H1 (cell line): ENCODE measurements at regions not wholly inside any gene's neighbourhood (a gene's known extent, or its start where the extent isn't known, plus 50 kb on each side); places are given as distances from the start of the nearest gene placed in this dataset.

Source experiments
- CTCF ChIA-PET: fragments of 300-600 bp; sonication (Branson Sonifier 250); formaldehyde crosslinking; loops from one replicate; lab custom pipeline; 2021; ENCODE audit not compliant: partially characterized antibody; lab: Charles Lee
- POLR2A ChIA-PET: fragments of 300-600 bp; sonication (Branson Sonifier 250); formaldehyde crosslinking; loops from one replicate; lab custom pipeline; 2021; ENCODE audit warnings: inconsistent platforms; ENCODE audit not compliant: partially characterized antibody; lab: Charles Lee
- DNase-seq, 2 experiments: peaks; one replicate each; pipeline versions ENCODE4 v3.0.0 to v3.0.0-alpha.2; 2010 to 2022; ENCODE audit warnings: low spot score in 2 of 2, low read depth in 1 of 2, mixed read lengths in 1 of 2
- FAIRE-seq: peaks from 2 replicates; lab custom pipeline; 2011; peaks lifted over from hg19 to GRCh38; lab: Jason Lieb, UNC
- H2AFZ ChIP-seq: 2 replicates; pipeline ENCODE4 v1.8.1; 2012; ENCODE audit warnings: low read length, inconsistent platforms
- H2AK5ac ChIP-seq: 2 replicates; pipeline ENCODE4 v1.6.1; 2013; ENCODE audit warnings: low read depth, low read length
- H2BK120ac ChIP-seq: replicated peaks from 2 replicates; pipeline ENCODE3; 2013; ENCODE audit warnings: low read depth, low read length, inconsistent platforms
- H2BK12ac ChIP-seq: 2 replicates; pipeline ENCODE4 v1.6.1; 2013; ENCODE audit warnings: low read depth, low read length
- H2BK15ac ChIP-seq: 2 replicates; pipeline ENCODE4 v1.6.1; 2013; ENCODE audit warnings: low read length
- H2BK20ac ChIP-seq: 2 replicates; pipeline ENCODE4 v1.6.1; 2013; ENCODE audit warnings: low read length
- H2BK5ac ChIP-seq: 2 replicates; pipeline ENCODE4 v1.6.1; 2013; ENCODE audit warnings: low read depth, low read length
- H3K14ac ChIP-seq: 2 replicates; pipeline ENCODE4 v1.6.1; 2013; ENCODE audit warnings: inconsistent platforms; ENCODE audit not compliant: insufficient read length
- H3K18ac ChIP-seq: 2 replicates; pipeline ENCODE4 v1.6.1; 2013; ENCODE audit warnings: low read length; ENCODE audit errors: extremely low read depth
- H3K23ac ChIP-seq: 2 replicates; pipeline ENCODE4 v1.6.1; 2013; ENCODE audit warnings: inconsistent platforms; ENCODE audit not compliant: insufficient read length
- H3K23me2 ChIP-seq: 2 replicates; pipeline ENCODE4 v1.6.1; 2013; ENCODE audit warnings: low read depth, low read length
- H3K27ac ChIP-seq: 2 replicates; pipeline ENCODE4 v1.6.1; 2011; ENCODE audit warnings: low read depth, low read length, inconsistent platforms
- H3K27me3 ChIP-seq, 4 experiments: replicated peaks in 1 of 4; 1 replicate in 1 of 4; 2 replicates in 3 of 4; pipeline versions ENCODE4 v1.6.1 to v1.8.1; 2011 to 2013; ENCODE audit warnings: low read length in 3 of 4, mild to moderate bottlenecking in 3 of 4, inconsistent platforms in 2 of 4, mixed read lengths in 2 of 4, moderate library complexity in 1 of 4; ENCODE audit not compliant: control insufficient read depth in 3 of 4, insufficient read depth in 3 of 4; ENCODE audit errors: extremely low read depth in 1 of 4
- H3K36me3 ChIP-seq, 4 experiments: 2 replicates each; pipeline versions ENCODE4 v1.6.1 to v1.8.1; 2011 to 2013; ENCODE audit warnings: mild to moderate bottlenecking in 4 of 4, low read length in 3 of 4, moderate library complexity in 2 of 4, control low read depth in 1 of 4, inconsistent platforms in 1 of 4; ENCODE audit not compliant: insufficient read depth in 4 of 4, control insufficient read depth in 2 of 4
- H3K4ac ChIP-seq: replicated peaks from 2 replicates; pipeline ENCODE3; 2013; ENCODE audit warnings: low read length, low read depth, mixed read lengths, inconsistent platforms; ENCODE audit not compliant: insufficient read length
- H3K4me1 ChIP-seq, 4 experiments: replicated peaks in 1 of 4; 1 replicate in 1 of 4; 2 replicates in 3 of 4; pipeline versions ENCODE4 v1.6.1 to v1.8.1; 2011 to 2013; ENCODE audit warnings: low read length in 3 of 4, inconsistent platforms in 2 of 4, mixed read lengths in 1 of 4; ENCODE audit not compliant: insufficient read depth in 4 of 4, control insufficient read depth in 3 of 4
- H3K4me2 ChIP-seq, 2 experiments: 2 replicates each; pipeline versions ENCODE4 v1.6.1 to v1.8.1; 2011 to 2013; ENCODE audit warnings: low read depth in 2 of 2, low read length in 2 of 2, control low read depth in 1 of 2, inconsistent platforms in 1 of 2, mild to moderate bottlenecking in 1 of 2; ENCODE audit not compliant: insufficient read depth in 1 of 2
- H3K4me3 ChIP-seq, 4 experiments: fragments of 200-600, 300-600 bp in 1 of 4; sonication (generic), shearing (Covaris generic), sonication (Bioruptor Twin) in 1 of 4; 2 replicates each; pipeline versions ENCODE4 v1.5.1 to v1.8.1; 2011 to 2016; ENCODE audit warnings: low read length in 4 of 4, low read depth in 3 of 4, control low read depth in 2 of 4, inconsistent platforms in 2 of 4, mild to moderate bottlenecking in 2 of 4, mixed read lengths in 1 of 4, moderate library complexity in 1 of 4; ENCODE audit not compliant: insufficient read depth in 2 of 4; ENCODE audit errors: extremely low read depth in 1 of 4
- H3K56ac ChIP-seq: replicated peaks from 2 replicates; pipeline ENCODE3; 2013; ENCODE audit warnings: low read depth, mild to moderate bottlenecking, mixed read lengths, low read length, inconsistent platforms; ENCODE audit not compliant: insufficient read length
- H3K79me1 ChIP-seq: 2 replicates; pipeline ENCODE4 v1.6.1; 2013; ENCODE audit warnings: low read depth, low read length, control low read depth
- H3K79me2 ChIP-seq, 2 experiments: 2 replicates each; pipeline versions ENCODE4 v1.6.1 to v1.8.1; 2012 to 2013; ENCODE audit warnings: low read length in 2 of 2, mild to moderate bottlenecking in 2 of 2, inconsistent platforms in 1 of 2; ENCODE audit not compliant: insufficient read depth in 2 of 2, control insufficient read depth in 1 of 2
- H3K9ac ChIP-seq, 4 experiments: replicated peaks in 1 of 4; 1 replicate in 1 of 4; 2 replicates in 3 of 4; pipeline versions ENCODE4 v1.6.1 to v1.8.1; 2011 to 2013; ENCODE audit warnings: low read depth in 3 of 4, low read length in 3 of 4, control low read depth in 2 of 4, mild to moderate bottlenecking in 2 of 4, moderate library complexity in 2 of 4, inconsistent platforms in 1 of 4; ENCODE audit errors: extremely low read depth in 1 of 4
- H3K9me3 ChIP-seq, 2 experiments: 2 replicates each; pipeline versions ENCODE4 v1.6.1 to v1.8.1; 2012 to 2013; ENCODE audit warnings: mild to moderate bottlenecking in 2 of 2, moderate library complexity in 2 of 2, control low read depth in 1 of 2, inconsistent platforms in 1 of 2, low read depth in 1 of 2, low read length in 1 of 2, mixed read lengths in 1 of 2; ENCODE audit not compliant: insufficient read depth in 2 of 2
- H4K20me1 ChIP-seq, 2 experiments: replicated peaks in 1 of 2; 2 replicates each; pipeline versions ENCODE3 to v1.8.1; 2011 to 2013; ENCODE audit warnings: inconsistent platforms in 2 of 2, low read length in 2 of 2, mild to moderate bottlenecking in 1 of 2; ENCODE audit not compliant: insufficient read depth in 2 of 2, control insufficient read depth in 1 of 2
- H4K5ac ChIP-seq: 2 replicates; pipeline ENCODE4 v1.6.1; 2013; ENCODE audit warnings: low read length, low read depth, mixed read lengths, inconsistent platforms; ENCODE audit not compliant: insufficient read length
- H4K8ac ChIP-seq: 2 replicates; pipeline ENCODE4 v1.8.0; 2013; ENCODE audit warnings: mild to moderate bottlenecking, moderate library complexity, low read length, inconsistent platforms; ENCODE audit not compliant: insufficient read depth; ENCODE audit errors: extremely low read depth
- H4K91ac ChIP-seq: replicated peaks from 2 replicates; pipeline ENCODE3; 2013; ENCODE audit warnings: low read length, mixed read lengths, inconsistent platforms; ENCODE audit not compliant: insufficient read length
- BCL11A ChIP-seq, 2 experiments: IDR thresholded peaks; one replicate each; pipeline ENCODE4 v1.6.1; 2011; ENCODE audit warnings: low read depth in 2 of 2, low read length in 2 of 2, mild to moderate bottlenecking in 2 of 2
- CEBPB ChIP-seq: IDR thresholded peaks from 2 replicates; pipeline ENCODE4 v1.6.1; 2012; ENCODE audit warnings: low read depth, low read length
- CHD1 ChIP-seq: IDR thresholded peaks from 2 replicates; pipeline ENCODE4 v1.6.1; 2012; ENCODE audit warnings: low read depth, low read length, improper control_type of control experiment
- CTBP2 ChIP-seq: IDR thresholded peaks from 2 replicates; pipeline ENCODE4 v1.7.0; 2011; ENCODE audit warnings: borderline replicate concordance, mild to moderate bottlenecking, moderate library complexity, mixed read lengths, low read length; ENCODE audit not compliant: insufficient read depth, insufficient read length
- CTCF ChIP-seq, 3 experiments: IDR thresholded peaks; 1 replicate in 2 of 3; 2 replicates in 1 of 3; pipeline versions ENCODE4 v1.5.1 to v1.6.1; 2011; ENCODE audit warnings: low read length in 3 of 3, mild to moderate bottlenecking in 3 of 3, inconsistent platforms in 2 of 3, low read depth in 1 of 3, moderate library complexity in 1 of 3; ENCODE audit not compliant: insufficient read depth in 1 of 3; ENCODE audit errors: control extremely low read depth in 1 of 3
- E2F6 ChIP-seq: IDR thresholded peaks from 2 replicates; pipeline ENCODE4 v1.6.1; 2012; ENCODE audit warnings: inconsistent platforms
- EZH2 ChIP-seq: fragments of 200-600 bp; sonication (generic); IDR thresholded peaks from 2 replicates; pipeline ENCODE4 v1.7.1; 2012; ENCODE audit warnings: low read depth, mild to moderate bottlenecking, moderate library complexity, low read length, inconsistent platforms; ENCODE audit not compliant: severe bottlenecking
- KDM4A ChIP-seq: IDR thresholded peaks from one replicate; pipeline ENCODE4 v1.7.1; 2012; ENCODE audit warnings: low read depth, mild to moderate bottlenecking, moderate library complexity, low read length, inconsistent platforms; ENCODE audit not compliant: severe bottlenecking
- MAX ChIP-seq: IDR thresholded peaks from 2 replicates; pipeline ENCODE4 v1.6.1; 2012; ENCODE audit warnings: inconsistent platforms
- TCF12 ChIP-seq: IDR thresholded peaks from 2 replicates; pipeline ENCODE4 v1.6.1; 2011; ENCODE audit warnings: low read depth, mild to moderate bottlenecking, low read length
- WGBS, 2 experiments: shearing (Covaris generic) in 1 of 2; methylation state at CpG; one replicate each; pipeline versions ENCODE4 v1.1.6 to v1.1.7; 2013 to 2015; ENCODE audit warnings: low lambda C conversion rate in 2 of 2, mixed read lengths in 2 of 2, inconsistent platforms in 1 of 2, low coverage in 1 of 2, missing lambda C conversion rate in 1 of 2; ENCODE audit not compliant: insufficient replicate concordance in 2 of 2, insufficient coverage in 1 of 2, insufficient read length in 1 of 2; ENCODE audit errors: extremely low coverage in 1 of 2, missing lambda C conversion rate in 1 of 2; 5-methylcytosine and 5-hydroxymethylcytosine counted together

- FAIRE-seq (no peak), DNase-seq (no peak)
- Histone ChIP-seq H4K8ac (no peak overlapping the region), H3K27ac (no peak overlapping the region), H2BK120ac (no peak overlapping the region), H3K23ac (no peak overlapping the region), H2AFZ (no peak overlapping the region), H2BK5ac (no peak overlapping the region), H2AK5ac (no peak overlapping the region), H3K4ac (no peak overlapping the region), H3K36me3 (no peaks in the 10 kb centered on the region), H2BK20ac (no peak overlapping the region), H3K23me2 (no peaks in the 10 kb centered on the region), H3K18ac (no peak overlapping the region), H2BK15ac (no peak overlapping the region), H3K14ac (no peak overlapping the region), H4K5ac (no peak overlapping the region), H3K79me2 (no peaks in the 10 kb centered on the region), H3K9me3 (no peaks in the 10 kb centered on the region), H3K9ac (no peak overlapping the region), H3K79me1 (no peaks in the 10 kb centered on the region), H3K27me3 (no peaks in the 10 kb centered on the region), H3K4me1 (no peaks in the 10 kb centered on the region), H3K4me3 (no peak overlapping the region), H3K56ac (no peak overlapping the region), H2BK12ac (no peak overlapping the region), H4K20me1 (no peaks in the 10 kb centered on the region), H3K4me2 (no peak overlapping the region), H4K91ac (no peak overlapping the region)
- ChIA-PET POLR2A (no interaction called here), CTCF (interaction anchor here (1.2 kb wide), 1 partner anchor 14 kb away, joined by 4 read pairs; no protein-coding TSS in a partner anchor)
- 93% methylated on average over 5 of the region's 5 CpGs; no CpG with 5 or more reads in 1 of the 2 experiments for WGBS, 2 experiments
- TF ChIP-seq BCL11A (IDR thresholded peaks at IDR 0.05; ENCODE audit: low read depth in 2 of 2, low read length in 2 of 2) (no peak), TCF12 (no peak), MAX (no peak), CHD1 (no peak), KDM4A (no peak), CTBP2 (no peak), CEBPB (no peak), CTCF (IDR thresholded peaks at IDR 0.05; ENCODE audit: control extremely low read depth in 1 of 3, insufficient read depth in 1 of 3, low read depth in 1 of 3, low read length in 3 of 3) (no peak), E2F6 (no peak), EZH2 (no peak)
These were observed 309.7 kb downstream of the OSR1 start for GRCh38 chr2:19048593-19049266.
